GM18870 (cell line): ENCODE measurements at regions not wholly inside any gene's neighbourhood (a gene's known extent, or its start where the extent isn't known, plus 50 kb on each side); places are given as distances from the start of the nearest gene placed in this dataset.

Experiments
- ATAC-seq: cut with Tn5 transposase; IDR thresholded peaks from one replicate; pipeline ENCODE4 v1.9.1; 2021; ENCODE audit warnings: moderate library complexity; ENCODE audit not compliant: unreplicated experiment

DNA sequence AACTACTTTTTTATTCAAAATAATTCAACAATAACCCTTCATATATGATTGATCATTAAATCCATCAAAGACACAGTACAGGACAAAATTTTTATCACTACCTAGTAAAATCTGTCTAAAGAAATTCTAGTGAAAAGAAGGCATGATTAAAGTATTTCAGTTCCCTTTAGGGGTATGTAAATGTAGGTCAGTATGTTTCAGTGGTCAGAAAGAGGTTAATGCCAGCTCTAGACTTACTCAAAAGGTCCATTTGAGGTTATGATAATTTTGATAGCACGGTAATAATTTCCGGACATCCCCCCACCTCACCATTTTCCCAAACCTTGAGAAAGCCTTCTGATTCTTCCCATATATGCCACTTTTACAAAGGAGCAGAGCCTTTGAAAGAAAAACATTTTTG, 193.5 kb upstream of the ID4 start:
- ATAC-seq: no peak

DNA sequence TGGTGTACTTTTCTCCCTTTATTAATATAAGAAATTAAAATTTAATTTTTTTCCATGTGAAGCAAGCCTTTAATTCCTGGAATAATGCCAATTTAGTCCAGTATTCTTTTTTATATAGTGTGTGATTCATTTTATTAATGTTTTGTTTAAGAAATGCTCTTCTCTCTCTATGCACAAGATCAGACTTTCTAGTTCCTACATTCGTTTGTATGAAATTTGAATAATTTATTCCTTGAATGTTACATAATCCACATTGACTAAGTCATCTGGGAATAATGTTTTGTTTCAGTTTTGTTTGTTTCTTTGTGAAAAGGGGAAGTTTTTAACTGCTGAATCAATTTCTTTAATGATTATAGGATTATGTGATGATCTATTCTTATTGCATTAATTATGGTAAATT, 181.4 kb upstream of the ID4 start:
- no peak for ATAC-seq

DNA sequence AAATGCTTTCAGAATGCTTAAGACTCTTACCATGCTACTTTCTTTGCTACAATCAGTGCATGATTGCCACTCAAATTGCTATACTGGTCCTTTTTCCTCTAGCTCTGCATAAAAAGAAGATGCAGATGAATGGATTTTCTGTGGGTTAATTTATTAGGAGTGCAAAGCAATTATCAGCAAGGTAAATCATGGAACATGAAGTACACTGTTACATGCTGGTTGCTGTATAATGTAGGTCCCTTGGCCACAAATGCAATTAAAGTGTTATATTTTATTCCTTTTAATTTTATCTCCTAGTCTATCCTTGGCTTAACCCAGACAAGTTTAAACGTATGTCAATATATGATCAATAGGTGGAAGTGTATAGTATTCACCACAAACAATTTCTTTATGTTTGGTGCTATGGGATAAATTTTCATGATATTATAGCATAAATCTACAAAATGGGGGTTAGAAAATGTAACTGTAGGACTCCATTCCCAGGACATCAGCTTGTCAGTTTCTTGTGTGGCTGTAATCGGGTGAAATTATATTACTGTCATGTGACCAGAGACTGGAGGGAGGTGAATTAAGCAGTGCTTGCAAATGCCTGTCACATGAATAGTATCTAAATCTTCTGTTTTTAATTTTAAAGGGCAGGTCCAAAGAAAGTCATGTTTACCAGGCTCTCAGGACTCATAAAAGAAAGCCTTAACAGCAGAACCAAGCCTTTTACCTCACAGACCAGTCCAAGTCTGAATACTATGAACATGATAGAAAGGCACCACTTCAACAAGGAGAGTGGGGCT, 176.9 kb upstream of the ID4 start:
- ATAC-seq: no peak

DNA sequence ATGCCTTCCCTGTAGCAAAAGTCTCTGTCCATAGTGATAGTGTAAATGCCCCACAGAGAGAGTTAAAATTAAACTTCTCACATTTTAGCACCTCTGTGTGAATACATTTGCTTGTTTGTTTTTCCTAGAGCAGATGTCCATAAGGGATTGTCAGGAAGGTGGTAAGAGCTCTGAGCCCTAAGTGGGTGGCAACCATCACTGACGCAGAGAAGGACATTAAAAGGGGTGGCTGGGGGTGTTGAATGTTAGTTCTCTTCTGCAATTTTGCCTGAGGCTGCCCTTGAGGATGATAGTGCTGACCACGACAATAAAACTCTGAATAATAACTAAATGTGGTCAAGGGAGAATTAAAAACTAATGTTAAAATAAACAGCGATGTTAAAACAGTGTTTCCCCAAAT, 174.3 kb upstream of the ID4 start:
- no peak for ATAC-seq

DNA sequence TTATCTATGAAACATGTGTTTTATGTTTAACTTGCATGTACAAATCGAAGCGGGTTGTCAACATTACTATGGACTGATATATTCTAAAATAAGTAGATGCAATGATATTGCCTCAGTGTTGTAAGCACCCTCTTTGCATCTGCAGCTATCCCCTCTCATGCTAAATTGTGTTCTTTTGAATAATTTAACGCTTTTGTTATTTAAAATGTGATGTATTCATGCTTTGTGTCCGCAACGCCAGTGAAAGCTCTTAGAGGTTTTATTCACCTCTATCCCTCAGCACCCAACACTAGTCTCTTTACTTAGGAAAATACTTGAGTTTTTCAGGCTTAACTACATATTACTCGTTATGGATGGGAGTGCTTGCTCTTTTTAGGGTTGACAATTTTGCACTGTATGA, 173.7 kb upstream of the ID4 start:
- no peak for ATAC-seq

DNA sequence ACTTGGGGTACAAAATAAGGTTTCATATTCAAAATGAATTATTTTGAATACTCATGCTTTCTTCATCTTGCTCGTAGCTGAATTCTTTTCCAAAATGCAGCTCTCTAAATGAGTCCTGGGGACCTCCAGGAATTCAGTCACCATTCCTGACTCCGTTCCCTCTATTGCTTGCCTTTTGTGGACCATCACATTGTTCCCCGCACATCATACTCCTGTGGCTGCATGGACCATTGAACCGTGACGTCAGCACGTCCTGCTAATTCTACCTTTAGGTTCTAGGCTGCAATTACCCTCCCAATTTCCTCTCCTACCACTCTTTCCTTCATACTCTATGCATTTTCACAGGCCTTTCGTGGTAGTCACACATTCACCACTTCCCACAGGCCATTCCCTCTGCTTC, 173.1 kb upstream of the ID4 start:
- no peak for ATAC-seq

DNA sequence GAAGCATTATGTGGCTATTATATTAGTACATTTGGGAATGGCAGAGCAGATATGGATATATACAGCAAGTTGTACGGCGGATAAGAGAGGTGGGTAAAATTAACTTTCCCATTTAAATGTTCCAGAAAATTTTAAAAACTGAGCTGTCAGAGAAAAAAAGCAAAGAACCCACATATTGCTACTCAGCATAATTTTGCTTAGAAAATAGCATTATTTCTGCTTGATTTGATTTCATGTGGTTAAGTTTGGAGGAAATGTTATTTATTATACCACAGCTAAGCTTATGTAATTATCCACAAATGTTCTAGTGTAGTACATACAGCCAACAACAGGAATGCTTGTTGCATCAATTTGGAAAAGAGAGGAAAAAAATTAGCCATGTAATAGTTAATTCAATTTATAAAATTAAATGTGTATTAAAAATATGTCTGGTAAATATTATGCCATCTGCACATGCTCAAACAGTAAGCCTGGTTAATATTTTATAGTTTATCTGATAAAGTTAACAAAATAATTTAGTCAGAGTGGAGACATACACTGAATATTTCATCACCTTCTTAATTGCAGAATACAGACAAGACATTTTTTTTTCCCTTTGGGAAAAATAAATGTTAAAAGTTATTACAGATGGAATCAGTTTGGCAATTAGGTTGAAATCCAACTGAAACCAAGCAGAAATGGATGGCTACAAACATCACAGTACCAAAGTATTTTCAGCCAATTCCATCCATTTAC, 172.1 kb upstream of the ID4 start:
- no peak for ATAC-seq

DNA sequence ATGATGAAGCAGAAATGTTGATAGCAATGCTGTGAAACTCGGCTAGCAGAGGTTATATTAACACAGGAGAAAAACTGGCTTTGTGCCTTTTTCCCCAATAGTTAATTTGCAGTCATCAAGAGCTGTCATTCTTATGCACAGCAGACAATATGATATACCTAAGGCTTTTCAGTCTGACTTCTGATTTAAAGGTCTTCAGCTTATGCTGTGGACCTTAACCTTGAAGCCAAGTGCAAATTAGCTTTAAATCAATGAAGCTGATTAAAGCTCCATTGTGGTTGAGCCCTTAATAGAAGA, 171.6 kb upstream of the ID4 start:
- no peak for ATAC-seq

DNA sequence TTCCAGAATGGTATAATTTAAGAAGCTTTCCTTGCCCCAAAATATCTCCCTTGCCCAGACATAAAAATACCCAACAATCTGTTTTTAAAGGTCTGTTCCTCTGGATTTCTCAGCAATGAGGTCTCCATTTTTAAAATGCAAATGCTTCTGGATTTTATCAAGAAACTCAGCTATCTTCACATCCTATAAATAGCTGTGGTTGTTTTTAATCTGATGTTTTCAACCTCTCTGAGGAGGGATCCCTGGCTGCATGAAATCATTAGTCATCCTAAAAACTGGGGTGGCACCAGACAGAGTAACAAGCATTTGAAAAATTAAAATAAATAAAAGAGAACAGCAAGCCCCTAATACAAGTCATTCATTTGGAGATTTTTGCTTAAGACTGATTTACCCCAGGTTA, 168.5 kb upstream of the ID4 start:
- ATAC-seq: no peak

DNA sequence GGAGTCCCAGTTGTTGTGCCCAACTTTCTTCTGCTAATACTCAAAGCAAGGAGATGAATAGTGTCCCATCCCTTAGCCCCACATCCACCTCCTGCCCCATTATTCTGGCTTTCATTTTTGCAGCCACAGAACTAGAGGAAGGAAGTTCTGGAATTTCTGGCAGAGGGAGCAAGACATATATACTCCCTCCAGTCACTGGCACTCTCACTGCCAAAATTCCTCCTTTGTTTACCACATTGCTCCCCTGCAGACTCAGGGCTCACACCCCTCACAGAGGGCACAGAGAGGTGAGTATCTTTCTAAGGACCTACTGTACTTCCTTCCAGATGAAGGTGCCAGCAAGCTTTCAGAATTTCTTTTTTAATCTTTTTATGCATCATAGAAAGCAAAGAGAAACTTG, 168.0 kb upstream of the ID4 start:
- ATAC-seq: no peak

DNA sequence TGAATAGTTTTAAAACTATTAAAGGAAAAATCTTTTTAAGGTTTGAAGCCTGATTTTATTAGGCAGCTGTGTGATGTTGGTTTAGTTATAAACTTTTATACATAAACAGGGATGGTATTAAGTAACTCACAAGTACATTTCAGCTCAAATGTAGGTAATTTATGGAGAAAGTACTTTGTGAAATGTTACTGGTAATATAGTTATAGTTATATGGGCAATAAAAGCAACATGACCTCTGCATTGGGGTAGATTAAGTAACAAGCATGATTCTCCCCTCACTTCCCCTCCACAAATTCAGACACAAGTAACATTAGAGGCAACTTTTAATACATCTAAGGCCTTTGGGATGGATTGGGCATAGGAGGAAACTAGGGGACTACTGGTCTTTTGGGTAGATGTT, 154.3 kb upstream of the ID4 start:
- ATAC-seq: no peak

DNA sequence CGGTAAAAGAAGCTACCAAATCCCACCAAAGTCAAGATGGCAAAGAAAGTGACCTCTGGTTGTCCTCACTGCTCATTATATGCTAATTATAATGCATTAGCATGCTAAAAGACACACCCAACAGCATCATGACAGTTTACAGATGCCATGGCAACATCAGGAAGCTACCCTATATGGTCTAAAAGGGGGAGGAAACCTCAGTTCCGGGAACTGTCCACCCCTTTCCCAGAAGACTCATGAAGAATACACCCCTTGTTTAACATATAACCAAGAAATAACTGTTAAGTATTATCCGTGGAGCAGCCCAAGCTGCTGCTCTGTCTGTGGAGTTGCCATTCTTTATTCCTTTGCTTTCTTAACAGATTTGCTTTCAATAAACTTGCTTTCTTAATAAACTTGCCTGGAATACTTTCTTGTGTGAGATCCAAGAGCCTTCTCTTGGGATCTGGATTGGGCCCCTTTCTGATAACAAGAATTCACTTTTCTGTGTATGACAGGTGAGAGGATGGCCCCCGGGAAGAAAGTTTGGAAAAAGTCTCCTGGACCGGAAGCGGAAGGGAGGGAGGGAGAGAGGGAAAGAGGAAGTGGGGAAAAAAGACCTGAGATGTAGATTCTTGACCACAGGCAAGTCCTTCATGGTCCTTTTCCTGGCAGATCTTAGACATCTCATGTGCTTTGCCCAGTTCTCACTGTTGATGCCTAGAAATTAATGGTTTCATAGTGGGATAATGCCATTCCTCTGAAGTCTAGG, 146.7 kb upstream of the ID4 start:
- ATAC-seq: no peak

DNA sequence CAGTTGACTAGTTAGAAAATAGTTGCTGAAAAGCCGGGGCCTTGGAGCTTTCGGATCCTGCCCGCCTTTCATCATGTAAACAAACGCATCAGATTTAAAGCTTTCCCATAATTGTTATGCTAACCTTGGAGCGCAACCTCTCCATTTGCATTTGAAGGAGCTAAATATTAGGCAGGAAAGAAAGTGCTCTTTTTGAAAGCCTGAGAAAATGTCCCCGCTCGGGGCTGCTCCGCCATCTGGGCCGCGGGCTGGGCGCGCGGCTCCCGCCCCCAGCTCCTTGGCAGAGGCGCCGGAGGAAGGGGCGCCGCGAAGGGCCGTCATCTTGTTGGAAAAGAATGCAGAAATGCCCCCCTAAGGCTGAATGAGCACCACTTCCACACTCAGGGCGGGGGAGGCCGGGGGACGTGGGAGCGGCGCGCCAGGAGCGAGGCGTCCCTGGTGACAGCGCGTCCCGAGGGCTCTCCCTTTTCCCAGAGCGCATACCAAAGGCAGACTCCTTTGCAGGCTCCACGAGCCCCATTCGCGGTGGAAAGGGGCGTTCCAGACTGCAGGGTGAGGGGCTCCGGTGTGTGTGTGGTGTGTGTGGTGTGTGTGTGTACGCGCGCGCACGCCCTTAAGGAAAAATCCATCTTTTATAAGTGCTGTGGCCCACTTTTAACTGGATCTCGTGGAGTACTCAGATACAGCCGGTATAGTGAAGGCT, 145.6 kb upstream of the ID4 start:
- no peak for ATAC-seq

DNA sequence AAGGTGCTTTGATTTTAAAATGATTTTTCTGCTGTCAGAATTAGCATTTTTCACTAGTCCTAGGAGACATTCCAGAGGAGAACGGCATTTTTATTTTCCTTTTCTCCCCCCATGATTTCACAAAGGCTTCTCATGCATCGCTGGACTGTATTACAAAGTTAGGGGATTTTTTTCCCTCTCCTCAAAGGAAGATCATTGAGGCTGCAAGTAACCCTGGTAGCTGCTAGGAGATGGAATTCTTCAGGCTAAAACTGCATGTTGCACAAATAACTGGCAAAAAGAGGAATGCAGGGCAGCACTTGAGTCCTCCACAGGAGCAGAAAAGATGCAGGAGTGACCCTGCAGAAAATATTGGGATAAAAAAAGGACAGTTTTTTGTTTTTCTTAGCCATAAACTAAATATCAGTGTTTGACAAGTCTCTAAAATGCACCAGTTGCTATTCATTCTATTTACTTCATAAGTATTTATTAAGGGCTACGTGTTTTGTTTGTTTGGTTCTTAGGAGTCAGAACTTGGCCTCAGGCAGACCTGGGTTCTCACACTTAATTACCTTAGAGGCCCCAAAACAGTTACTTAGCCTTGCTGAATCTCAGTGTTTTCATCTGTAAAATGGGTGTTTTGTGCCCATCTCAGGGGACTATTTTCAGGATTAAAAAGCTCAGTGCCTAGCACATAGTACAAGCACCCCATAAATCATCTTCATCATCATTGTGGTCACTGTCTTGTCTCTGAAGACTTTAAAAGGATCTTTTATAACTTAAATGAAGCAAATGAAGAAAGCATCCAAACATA, 144.5 kb upstream of the ID4 start:
- ATAC-seq: no peak

DNA sequence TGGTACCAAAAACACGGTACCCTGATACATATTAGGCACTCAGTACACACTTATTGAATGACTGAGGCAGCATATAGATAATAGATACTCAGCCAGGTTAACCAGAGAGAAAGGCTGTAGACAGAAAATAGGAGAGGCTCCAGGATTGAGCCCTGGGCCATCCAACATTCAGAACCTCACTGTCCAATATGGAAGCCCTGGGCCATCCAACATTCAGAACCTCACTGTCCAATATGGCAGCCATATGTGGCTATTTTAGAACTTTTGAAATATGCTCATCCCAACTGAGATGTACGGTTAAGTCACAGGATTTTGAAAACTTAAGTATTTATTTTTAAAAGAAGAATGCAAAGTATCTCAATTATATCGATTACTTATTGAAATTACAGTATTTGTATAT, 142.5 kb upstream of the ID4 start:
- ATAC-seq: no peak

DNA sequence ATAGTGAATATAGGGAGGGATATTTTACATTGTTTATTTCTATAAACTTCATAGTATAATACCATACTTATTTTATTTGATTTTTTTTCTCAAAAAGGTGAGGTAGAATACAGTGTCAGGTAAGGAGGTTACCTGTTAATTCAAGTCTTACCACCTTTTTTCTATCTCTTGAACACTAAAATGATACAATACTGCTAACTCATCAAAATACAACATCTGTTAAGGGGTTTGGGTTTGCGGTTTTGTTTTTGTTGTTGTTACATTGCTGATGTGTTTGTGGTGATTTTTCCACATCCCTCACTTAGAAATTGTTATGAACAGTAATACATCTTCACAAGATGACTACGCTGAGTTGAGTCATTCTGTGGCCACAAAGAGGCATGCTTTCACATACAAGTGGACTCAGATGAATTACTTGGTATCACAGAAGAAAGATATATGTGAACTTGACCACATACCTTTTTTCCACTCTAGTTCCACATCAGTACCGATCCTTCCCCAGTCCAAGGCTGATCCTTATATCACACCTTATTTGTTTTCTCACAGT, 139.4 kb upstream of the ID4 start:
- no peak for ATAC-seq

DNA sequence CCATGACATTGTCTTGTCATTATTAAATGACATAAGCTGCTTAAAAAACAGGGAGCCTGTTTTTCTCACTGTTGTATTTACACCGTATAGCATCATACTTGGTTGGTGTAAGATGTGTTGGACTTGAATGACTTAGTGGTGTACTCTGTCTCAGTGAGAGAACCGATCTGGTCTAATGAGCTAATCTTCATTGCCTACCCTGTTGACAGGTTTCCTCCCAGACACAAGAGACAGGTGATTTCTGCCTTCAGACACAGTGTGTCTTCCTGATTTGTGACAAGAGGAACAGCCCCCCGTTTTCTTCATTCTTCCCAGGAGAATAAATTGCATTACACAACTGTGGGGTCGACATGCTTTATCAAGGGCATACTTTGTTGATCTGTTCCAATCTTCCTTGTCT, 137.2 kb upstream of the ID4 start:
- no peak for ATAC-seq

DNA sequence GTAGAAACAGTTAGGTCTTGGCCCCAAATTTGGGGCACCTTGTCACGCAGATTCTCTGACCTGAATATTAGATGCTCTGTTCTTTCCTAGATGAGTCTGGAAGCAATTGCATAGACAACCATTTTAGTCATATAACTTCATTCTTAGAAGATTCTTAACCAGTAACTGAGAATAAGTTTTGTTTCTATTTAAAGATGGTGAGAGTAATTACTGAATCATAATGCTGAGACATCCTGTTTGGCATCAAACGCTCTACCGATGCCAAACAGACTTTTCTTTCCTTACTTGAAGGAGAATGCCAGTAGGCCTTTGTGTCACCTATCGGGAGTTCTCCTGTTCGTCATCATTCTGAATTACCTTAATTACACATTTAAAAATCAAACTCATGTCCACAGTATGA, 131.6 kb upstream of the ID4 start:
- ATAC-seq: no peak

DNA sequence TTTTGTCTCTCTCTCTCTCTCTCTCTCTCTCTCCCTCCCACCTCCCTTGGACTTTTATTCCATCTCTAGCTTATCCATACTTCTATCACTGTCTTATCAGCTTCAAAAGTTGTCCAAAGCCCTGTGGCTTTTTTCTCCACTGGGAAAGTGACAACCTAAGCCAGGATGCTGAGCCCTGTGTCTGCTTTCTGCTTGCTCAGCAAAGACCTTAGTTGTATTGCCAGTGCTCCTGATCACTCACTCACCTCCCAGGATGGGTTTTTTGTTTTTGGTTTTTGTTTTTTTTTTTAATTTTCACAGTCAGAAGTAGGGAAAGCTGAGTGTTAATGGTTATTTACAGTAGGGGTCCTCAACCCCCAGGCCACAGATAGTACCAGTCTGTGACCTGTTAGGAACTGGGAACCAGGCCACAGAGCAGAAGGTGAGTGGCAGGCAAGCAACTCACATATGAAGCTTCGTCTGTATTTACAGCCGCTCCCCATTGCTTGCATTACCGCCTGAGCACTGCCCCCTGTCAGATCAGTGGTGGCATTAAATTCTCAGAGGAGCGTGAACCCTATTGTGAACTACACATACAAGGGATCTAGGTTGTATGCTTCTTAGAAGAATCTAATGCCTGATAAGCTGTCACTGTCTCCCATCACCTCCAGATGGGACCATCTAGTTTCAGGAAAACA, 125.0 kb upstream of the ID4 start:
- ATAC-seq: no peak

DNA sequence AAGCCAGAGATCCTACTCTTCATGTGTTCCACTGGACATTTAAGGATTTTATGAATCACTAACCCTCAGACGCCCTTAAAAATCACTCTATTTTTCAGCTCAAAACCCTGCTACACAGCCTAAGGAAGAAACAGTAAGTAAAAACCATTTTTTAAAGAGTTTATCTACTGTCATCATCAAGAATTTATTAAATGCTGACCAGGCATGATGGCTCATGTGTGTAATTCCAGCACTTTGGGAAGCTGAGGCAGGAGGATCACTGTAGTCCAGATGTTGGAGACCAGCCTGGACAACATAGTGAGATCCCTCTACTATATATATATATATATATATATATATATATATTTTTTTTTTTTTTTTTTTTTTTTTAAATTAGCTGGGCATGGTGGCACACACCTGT, 124.2 kb upstream of the ID4 start:
- ATAC-seq: no peak
